ENCODE measurements at regions not wholly inside any gene's neighbourhood (a gene's known extent, or its start where the extent isn't known, plus 50 kb on each side); places are given as distances from the start of the nearest gene placed in this dataset.

DNA sequence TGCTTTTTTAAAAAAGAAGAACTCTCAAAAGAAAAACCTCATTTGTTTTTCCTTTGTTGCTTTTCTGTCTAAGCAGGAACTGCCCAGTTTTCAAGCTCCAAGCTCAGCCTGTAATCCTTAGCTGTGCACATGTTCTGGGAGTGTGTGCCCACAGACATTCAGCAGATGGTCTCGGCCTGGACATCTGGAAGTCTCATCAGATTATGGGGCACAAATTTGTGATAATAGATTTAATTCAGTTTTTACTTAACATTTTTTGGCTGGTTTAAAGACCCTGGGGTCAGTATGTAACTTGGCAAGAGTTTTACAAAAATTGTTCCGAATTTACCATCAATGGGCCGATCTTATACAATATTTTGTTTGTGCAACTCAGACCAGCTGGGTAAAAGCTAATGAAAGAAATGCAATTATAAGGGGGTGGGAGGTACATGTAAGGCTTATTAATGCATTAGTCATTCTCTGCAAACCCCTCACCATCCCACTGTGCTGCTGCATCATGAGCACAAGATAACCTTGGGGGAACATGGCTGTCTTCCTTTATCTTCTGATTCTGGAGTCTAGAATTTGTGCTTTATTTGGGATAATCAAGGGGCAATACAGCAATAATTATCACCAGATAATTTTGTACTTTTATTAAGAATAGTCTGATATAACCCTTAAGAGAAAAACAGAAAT lies 86.9 kb upstream of the PHOX2B start (continued):
- TF ChIP-seq, protein P1, sequence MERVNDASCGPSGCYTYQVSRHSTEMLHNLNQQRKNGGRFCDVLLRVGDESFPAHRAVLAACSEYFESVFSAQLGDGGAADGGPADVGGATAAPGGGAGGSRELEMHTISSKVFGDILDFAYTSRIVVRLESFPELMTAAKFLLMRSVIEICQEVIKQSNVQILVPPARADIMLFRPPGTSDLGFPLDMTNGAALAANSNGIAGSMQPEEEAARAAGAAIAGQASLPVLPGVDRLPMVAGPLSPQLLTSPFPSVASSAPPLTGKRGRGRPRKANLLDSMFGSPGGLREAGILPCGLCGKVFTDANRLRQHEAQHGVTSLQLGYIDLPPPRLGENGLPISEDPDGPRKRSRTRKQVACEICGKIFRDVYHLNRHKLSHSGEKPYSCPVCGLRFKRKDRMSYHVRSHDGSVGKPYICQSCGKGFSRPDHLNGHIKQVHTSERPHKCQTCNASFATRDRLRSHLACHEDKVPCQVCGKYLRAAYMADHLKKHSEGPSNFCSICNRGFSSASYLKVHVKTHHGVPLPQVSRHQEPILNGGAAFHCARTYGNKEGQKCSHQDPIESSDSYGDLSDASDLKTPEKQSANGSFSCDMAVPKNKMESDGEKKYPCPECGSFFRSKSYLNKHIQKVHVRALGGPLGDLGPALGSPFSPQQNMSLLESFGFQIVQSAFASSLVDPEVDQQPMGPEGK (CRISPR knock-in tag; IDR thresholded peaks at IDR 0.05; ENCODE audit: borderline replicate concordance), result no peak
- TF ChIP-seq ISL1 (CRISPR knock-in tag; IDR thresholded peaks at IDR 0.05) (peak; percentile 72), ZC3H10 (CRISPR knock-in tag; IDR thresholded peaks at IDR 0.05) (no peak), ZNF70 (CRISPR knock-in tag; IDR thresholded peaks at IDR 0.05) (no peak), SNAI2 (CRISPR knock-in tag; IDR thresholded peaks at IDR 0.05) (peak; percentile 79; the same call in 1 of the 2 replicates), CSDC2 (CRISPR knock-in tag; IDR thresholded peaks at IDR 0.05) (no peak), ZFP3 (CRISPR knock-in tag; IDR thresholded peaks at IDR 0.05) (peak; percentile 64; the same call in 1 of the 2 replicates), ZFP30 (CRISPR knock-in tag; IDR thresholded peaks at IDR 0.05) (no peak), ESRRG (CRISPR knock-in tag; IDR thresholded peaks at IDR 0.05) (no peak), TOX (CRISPR knock-in tag; IDR thresholded peaks at IDR 0.05; ENCODE audit: borderline replicate concordance) (no peak), BACH2 (CRISPR knock-in tag; IDR thresholded peaks at IDR 0.05; ENCODE audit: borderline replicate concordance) (peak; percentile 86; the same call in 1 of the 2 replicates), GLIS3 (CRISPR knock-in tag; IDR thresholded peaks at IDR 0.05) (peak; percentile 77; the same call in 1 of the 2 replicates), ZNF8 (CRISPR knock-in tag; IDR thresholded peaks at IDR 0.05) (peak; percentile 51; the same call in 1 of the 2 replicates)
- TF ChIP-seq, protein P2, sequence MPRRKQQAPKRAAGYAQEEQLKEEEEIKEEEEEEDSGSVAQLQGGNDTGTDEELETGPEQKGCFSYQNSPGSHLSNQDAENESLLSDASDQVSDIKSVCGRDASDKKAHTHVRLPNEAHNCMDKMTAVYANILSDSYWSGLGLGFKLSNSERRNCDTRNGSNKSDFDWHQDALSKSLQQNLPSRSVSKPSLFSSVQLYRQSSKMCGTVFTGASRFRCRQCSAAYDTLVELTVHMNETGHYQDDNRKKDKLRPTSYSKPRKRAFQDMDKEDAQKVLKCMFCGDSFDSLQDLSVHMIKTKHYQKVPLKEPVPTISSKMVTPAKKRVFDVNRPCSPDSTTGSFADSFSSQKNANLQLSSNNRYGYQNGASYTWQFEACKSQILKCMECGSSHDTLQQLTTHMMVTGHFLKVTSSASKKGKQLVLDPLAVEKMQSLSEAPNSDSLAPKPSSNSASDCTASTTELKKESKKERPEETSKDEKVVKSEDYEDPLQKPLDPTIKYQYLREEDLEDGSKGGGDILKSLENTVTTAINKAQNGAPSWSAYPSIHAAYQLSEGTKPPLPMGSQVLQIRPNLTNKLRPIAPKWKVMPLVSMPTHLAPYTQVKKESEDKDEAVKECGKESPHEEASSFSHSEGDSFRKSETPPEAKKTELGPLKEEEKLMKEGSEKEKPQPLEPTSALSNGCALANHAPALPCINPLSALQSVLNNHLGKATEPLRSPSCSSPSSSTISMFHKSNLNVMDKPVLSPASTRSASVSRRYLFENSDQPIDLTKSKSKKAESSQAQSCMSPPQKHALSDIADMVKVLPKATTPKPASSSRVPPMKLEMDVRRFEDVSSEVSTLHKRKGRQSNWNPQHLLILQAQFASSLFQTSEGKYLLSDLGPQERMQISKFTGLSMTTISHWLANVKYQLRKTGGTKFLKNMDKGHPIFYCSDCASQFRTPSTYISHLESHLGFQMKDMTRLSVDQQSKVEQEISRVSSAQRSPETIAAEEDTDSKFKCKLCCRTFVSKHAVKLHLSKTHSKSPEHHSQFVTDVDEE (CRISPR knock-in tag; IDR thresholded peaks at IDR 0.05), result peak; percentile 97

DNA sequence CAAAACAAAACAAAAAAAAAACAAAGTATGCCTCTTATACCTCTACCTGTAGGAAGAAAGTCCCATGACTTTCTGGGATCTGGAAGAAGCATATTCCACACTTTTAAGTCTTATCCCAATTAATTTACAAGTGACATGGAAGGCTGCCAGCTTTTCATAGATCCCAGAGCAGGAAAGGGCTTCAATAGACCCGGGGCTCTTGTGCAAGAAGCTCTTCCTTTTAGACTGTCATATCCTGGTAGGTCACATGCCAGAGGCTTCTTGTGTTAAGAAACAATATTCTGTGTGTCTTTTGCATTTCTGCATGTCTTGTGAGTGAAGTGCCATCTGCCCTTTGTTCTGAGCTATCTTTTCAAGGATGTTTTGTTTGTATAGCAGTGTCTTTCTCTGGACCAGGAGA lies 84.4 kb upstream of the PHOX2B start:
- no peak for ATAC-seq
- no peak for TF ChIP-seq ZFP3 (CRISPR knock-in tag; IDR thresholded peaks at IDR 0.05)
- no peak for TF ChIP-seq TCF4 (CRISPR knock-in tag; IDR thresholded peaks at IDR 0.05; ENCODE audit: borderline replicate concordance)
- no peak for TF ChIP-seq BACH2 (CRISPR knock-in tag; IDR thresholded peaks at IDR 0.05; ENCODE audit: borderline replicate concordance)
- TF ChIP-seq ESRRG (CRISPR knock-in tag; IDR thresholded peaks at IDR 0.05), result no peak
- TF ChIP-seq, protein P3, sequence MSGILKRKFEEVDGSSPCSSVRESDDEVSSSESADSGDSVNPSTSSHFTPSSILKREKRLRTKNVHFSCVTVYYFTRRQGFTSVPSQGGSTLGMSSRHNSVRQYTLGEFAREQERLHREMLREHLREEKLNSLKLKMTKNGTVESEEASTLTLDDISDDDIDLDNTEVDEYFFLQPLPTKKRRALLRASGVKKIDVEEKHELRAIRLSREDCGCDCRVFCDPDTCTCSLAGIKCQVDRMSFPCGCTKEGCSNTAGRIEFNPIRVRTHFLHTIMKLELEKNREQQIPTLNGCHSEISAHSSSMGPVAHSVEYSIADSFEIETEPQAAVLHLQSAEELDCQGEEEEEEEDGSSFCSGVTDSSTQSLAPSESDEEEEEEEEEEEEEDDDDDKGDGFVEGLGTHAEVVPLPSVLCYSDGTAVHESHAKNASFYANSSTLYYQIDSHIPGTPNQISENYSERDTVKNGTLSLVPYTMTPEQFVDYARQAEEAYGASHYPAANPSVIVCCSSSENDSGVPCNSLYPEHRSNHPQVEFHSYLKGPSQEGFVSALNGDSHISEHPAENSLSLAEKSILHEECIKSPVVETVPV (CRISPR knock-in tag; IDR thresholded peaks at IDR 0.05), result no peak
- TF ChIP-seq CSDC2 (CRISPR knock-in tag; IDR thresholded peaks at IDR 0.05), result no peak
- no peak for TF ChIP-seq PPARA (CRISPR knock-in tag; IDR thresholded peaks at IDR 0.05; ENCODE audit: borderline replicate concordance)
- no peak for TF ChIP-seq ARNTL (CRISPR knock-in tag; IDR thresholded peaks at IDR 0.05; ENCODE audit: borderline replicate concordance, low read depth)

DNA sequence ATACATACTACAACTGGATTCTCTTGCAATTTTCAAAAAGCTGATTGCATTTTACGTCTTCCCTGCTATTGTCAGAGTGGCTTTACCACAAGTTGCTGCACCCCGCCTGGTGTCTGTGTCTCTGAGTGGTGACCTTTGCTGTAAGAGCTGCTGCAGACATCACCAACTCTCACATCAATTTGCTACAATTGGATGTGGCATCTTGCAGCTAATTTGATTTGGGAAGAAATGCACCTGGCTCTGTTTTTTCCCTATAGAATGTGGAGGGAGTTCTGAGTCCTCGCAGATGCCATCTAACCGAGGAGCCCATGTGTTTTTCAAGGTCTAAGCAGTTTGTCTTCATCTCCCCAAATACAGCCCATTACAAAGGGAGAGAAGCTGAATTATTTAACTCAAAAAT lies 73.8 kb upstream of the PHOX2B start:
- ATAC-seq, result no peak; the same call in 2 of the 3 replicates
- TF ChIP-seq ISL1 (CRISPR knock-in tag; IDR thresholded peaks at IDR 0.05), result no peak
- TF ChIP-seq ZFP30 (CRISPR knock-in tag; IDR thresholded peaks at IDR 0.05), result no peak
- TF ChIP-seq, protein P4, sequence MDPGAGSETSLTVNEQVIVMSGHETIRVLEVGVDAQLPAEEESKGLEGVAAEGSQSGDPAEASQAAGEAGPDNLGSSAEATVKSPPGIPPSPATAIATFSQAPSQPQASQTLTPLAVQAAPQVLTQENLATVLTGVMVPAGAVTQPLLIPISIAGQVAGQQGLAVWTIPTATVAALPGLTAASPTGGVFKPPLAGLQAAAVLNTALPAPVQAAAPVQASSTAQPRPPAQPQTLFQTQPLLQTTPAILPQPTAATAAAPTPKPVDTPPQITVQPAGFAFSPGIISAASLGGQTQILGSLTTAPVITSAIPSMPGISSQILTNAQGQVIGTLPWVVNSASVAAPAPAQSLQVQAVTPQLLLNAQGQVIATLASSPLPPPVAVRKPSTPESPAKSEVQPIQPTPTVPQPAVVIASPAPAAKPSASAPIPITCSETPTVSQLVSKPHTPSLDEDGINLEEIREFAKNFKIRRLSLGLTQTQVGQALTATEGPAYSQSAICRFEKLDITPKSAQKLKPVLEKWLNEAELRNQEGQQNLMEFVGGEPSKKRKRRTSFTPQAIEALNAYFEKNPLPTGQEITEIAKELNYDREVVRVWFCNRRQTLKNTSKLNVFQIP (CRISPR knock-in tag; IDR thresholded peaks at IDR 0.05; ENCODE audit: borderline replicate concordance, low read depth), result no peak
- TF ChIP-seq CSDC2 (CRISPR knock-in tag; IDR thresholded peaks at IDR 0.05), result no peak
- TF ChIP-seq, protein P5, sequence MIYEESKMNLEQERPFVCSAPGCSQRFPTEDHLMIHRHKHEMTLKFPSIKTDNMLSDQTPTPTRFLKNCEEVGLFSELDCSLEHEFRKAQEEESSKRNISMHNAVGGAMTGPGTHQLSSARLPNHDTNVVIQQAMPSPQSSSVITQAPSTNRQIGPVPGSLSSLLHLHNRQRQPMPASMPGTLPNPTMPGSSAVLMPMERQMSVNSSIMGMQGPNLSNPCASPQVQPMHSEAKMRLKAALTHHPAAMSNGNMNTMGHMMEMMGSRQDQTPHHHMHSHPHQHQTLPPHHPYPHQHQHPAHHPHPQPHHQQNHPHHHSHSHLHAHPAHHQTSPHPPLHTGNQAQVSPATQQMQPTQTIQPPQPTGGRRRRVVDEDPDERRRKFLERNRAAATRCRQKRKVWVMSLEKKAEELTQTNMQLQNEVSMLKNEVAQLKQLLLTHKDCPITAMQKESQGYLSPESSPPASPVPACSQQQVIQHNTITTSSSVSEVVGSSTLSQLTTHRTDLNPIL (CRISPR knock-in tag; IDR thresholded peaks at IDR 0.05; ENCODE audit: low read depth), result no peak
- TF ChIP-seq SNAI2 (CRISPR knock-in tag; IDR thresholded peaks at IDR 0.05), result peak; percentile 82; the same call in 1 of the 2 replicates
- TF ChIP-seq ESRRG (CRISPR knock-in tag; IDR thresholded peaks at IDR 0.05), result no peak
- no peak for TF ChIP-seq OSR1 (CRISPR knock-in tag; IDR thresholded peaks at IDR 0.05)
- no peak for TF ChIP-seq RARB (CRISPR knock-in tag; IDR thresholded peaks at IDR 0.05)
- TF ChIP-seq PPARA (CRISPR knock-in tag; IDR thresholded peaks at IDR 0.05; ENCODE audit: borderline replicate concordance), result no peak
- no peak for TF ChIP-seq ZNF70 (CRISPR knock-in tag; IDR thresholded peaks at IDR 0.05)
- TF ChIP-seq, protein P3 (CRISPR knock-in tag; IDR thresholded peaks at IDR 0.05), result no peak
- TF ChIP-seq ZC3H10 (CRISPR knock-in tag; IDR thresholded peaks at IDR 0.05), result no peak
- no peak for TF ChIP-seq ZFP3 (CRISPR knock-in tag; IDR thresholded peaks at IDR 0.05)
- no peak for TF ChIP-seq ZNF565 (CRISPR knock-in tag; conservative IDR thresholded peaks at IDR 0.05; ENCODE audit: low read depth)
- TF ChIP-seq ARNTL (CRISPR knock-in tag; IDR thresholded peaks at IDR 0.05; ENCODE audit: borderline replicate concordance, low read depth), result no peak
- TF ChIP-seq TOX (CRISPR knock-in tag; IDR thresholded peaks at IDR 0.05; ENCODE audit: borderline replicate concordance), result no peak
- TF ChIP-seq ZNF8 (CRISPR knock-in tag; IDR thresholded peaks at IDR 0.05), result peak; percentile 28; the same call in 1 of the 2 replicates
- TF ChIP-seq GLIS3 (CRISPR knock-in tag; IDR thresholded peaks at IDR 0.05), result no peak
- peak; percentile 83 for TF ChIP-seq TCF4 (CRISPR knock-in tag; IDR thresholded peaks at IDR 0.05; ENCODE audit: borderline replicate concordance)

Measured in SK-N-SH treated with all-trans-retinoic acid at 6 μM for 48 hours (cell line).